K562 (cell line): ENCODE measurements at regions not wholly inside any gene's neighbourhood (a gene's known extent, or its start where the extent isn't known, plus 50 kb on each side); places are given as distances from the start of the nearest gene placed in this dataset.

Source experiments
- ATAC-seq: fragments of 200-7000 bp; cut with Tn5 transposase; 3 replicates; pipeline ENCODE4 v1.9.1; 2020; ENCODE audit warnings: moderate library complexity
- BruUV-seq: library from RNA; stranded (reverse); fragments of 400-500 nt; replicated peaks from 2 replicates; lab custom pipeline; 2021; lab: Mats Ljungman, UMichigan
- CTCF ChIA-PET: fragments of 300-600 bp; formaldehyde crosslinking; extraction: SDS; loops from one replicate; lab custom pipeline; 2021; ENCODE audit warnings: low intra/inter-chr PET ratio; lab: Yijun Ruan, JAX
- POLR2A ChIA-PET: fragments of 300-600, 350-650 bp; sonication (Branson Sonifier 250); formaldehyde crosslinking; extraction: SDS; loops from one replicate; lab custom pipeline; 2021; ENCODE audit warnings: antibody characterized with exemption, inconsistent platforms; lab: Yijun Ruan, JAX
- DNase-seq, 4 experiments: peaks; one replicate each; pipeline versions ENCODE4 v3.0.0 to v3.0.0-alpha.2; 2011 to 2018; ENCODE audit warnings: low spot score in 3 of 4, mixed read lengths in 3 of 4; ENCODE audit errors: extremely low read depth in 1 of 4
- FAIRE-seq: peaks from 2 replicates; lab custom pipeline; 2011; peaks lifted over from hg19 to GRCh38; lab: Jason Lieb, UNC
- H2AFZ ChIP-seq: 2 replicates; pipeline ENCODE4 v1.6.0; 2011; ENCODE audit warnings: low read depth, low read length, control low read depth, inconsistent platforms
- H3K27ac ChIP-seq: fragments of 200-600 bp; 3 replicates; pipeline ENCODE4 v1.8.0; 2011; ENCODE audit warnings: low read depth, mild to moderate bottlenecking, control low read depth, inconsistent platforms, low read length, moderate library complexity, mixed read lengths; ENCODE audit errors: extremely low read depth
- H3K27me3 ChIP-seq, 2 experiments: fragments of 300-600 bp in 1 of 2; 2 replicates in 1 of 2; 3 replicates in 1 of 2; pipeline versions ENCODE4 v1.6.0 to v1.8.0; 2011; ENCODE audit warnings: inconsistent platforms in 2 of 2, low read length in 2 of 2, mild to moderate bottlenecking in 1 of 2, mixed read lengths in 1 of 2, moderate library complexity in 1 of 2; ENCODE audit not compliant: control insufficient read depth in 2 of 2, insufficient read depth in 2 of 2
- H3K36me3 ChIP-seq: fragments of 300-600 bp; 3 replicates; pipeline ENCODE4 v1.8.0; 2011; ENCODE audit warnings: mild to moderate bottlenecking, low read length, inconsistent platforms; ENCODE audit not compliant: control insufficient read depth, insufficient read depth
- H3K4me1 ChIP-seq, 2 experiments: fragments of 200-600 bp in 1 of 2; replicated peaks in 1 of 2; 2 replicates in 1 of 2; 3 replicates in 1 of 2; pipeline versions ENCODE4 v1.5.1 to v1.8.0; 2011; ENCODE audit warnings: inconsistent platforms in 2 of 2, low read length in 2 of 2, mild to moderate bottlenecking in 1 of 2, mixed read lengths in 1 of 2, moderate library complexity in 1 of 2; ENCODE audit not compliant: control insufficient read depth in 2 of 2, insufficient read depth in 2 of 2
- H3K4me2 ChIP-seq: 2 replicates; pipeline ENCODE4 v1.6.1; 2011; ENCODE audit warnings: low read length, control low read depth, inconsistent platforms, mixed read lengths; ENCODE audit not compliant: insufficient read depth
- H3K4me3 ChIP-seq: fragments of 200-600 bp; sonication (generic), shearing (Covaris generic); 2 replicates; pipeline ENCODE4 v1.5.1; 2016; ENCODE audit warnings: control low read depth, inconsistent platforms
- H3K79me2 ChIP-seq: fragments of 200-600 bp; 3 replicates; pipeline ENCODE4 v1.8.0; 2011; ENCODE audit warnings: low read length, inconsistent platforms; ENCODE audit not compliant: control insufficient read depth, insufficient read depth
- H3K9ac ChIP-seq, 2 experiments: 2 replicates each; pipeline versions ENCODE4 v1.6.0 to v1.6.1; 2011; ENCODE audit warnings: low read depth in 2 of 2, low read length in 2 of 2, control low read depth in 1 of 2, inconsistent platforms in 1 of 2, mild to moderate bottlenecking in 1 of 2, mixed read lengths in 1 of 2; ENCODE audit not compliant: insufficient read depth in 1 of 2
- H3K9me1 ChIP-seq: one replicate; pipeline ENCODE4 v1.6.0; 2011; ENCODE audit warnings: inconsistent platforms, mild to moderate bottlenecking, low read length, moderate library complexity; ENCODE audit not compliant: control insufficient read depth, insufficient read depth
- H3K9me3 ChIP-seq: replicated peaks from 2 replicates; pipeline ENCODE4 v1.5.1; 2011; ENCODE audit warnings: low read depth, low read length, inconsistent platforms; ENCODE audit not compliant: control insufficient read depth, insufficient read depth
- H4K20me1 ChIP-seq: replicated peaks from 2 replicates; pipeline ENCODE4 v1.6.1; 2011; ENCODE audit warnings: low read length, inconsistent platforms, mixed read lengths; ENCODE audit not compliant: control insufficient read depth, insufficient read depth
- CTCF ChIP-seq, 3 experiments: IDR thresholded peaks in 2 of 3; conservative IDR thresholded peaks in 1 of 3; 2 replicates each; pipeline ENCODE4 v1.5.1; 2011 to 2012; ENCODE audit warnings: low read length in 3 of 3, mild to moderate bottlenecking in 3 of 3, control low read depth in 2 of 3, improper control_type of control experiment in 1 of 3, inconsistent platforms in 1 of 3, low read depth in 1 of 3, mixed read lengths in 1 of 3, moderate library complexity in 1 of 3; ENCODE audit not compliant: insufficient read depth in 2 of 3
- RAD21 ChIP-seq, 2 experiments: fragments of 250-450 bp in 1 of 2; fragments of 450-650 bp in 1 of 2; sonication (Bioruptor Pico) in 1 of 2; formaldehyde crosslinking in 1 of 2; IDR thresholded peaks in 1 of 2; conservative IDR thresholded peaks in 1 of 2; 2 replicates each; pipeline versions ENCODE4 v1.4.0 to v1.8.0; 2020 to 2022; ENCODE audit warnings: mild to moderate bottlenecking in 2 of 2, moderate library complexity in 1 of 2
- ZNF668 ChIP-seq: fragments of 250-450 bp; sonication (Bioruptor Pico); IDR thresholded peaks from 2 replicates; pipeline ENCODE4 v1.8.0; 2022; ENCODE audit warnings: mild to moderate bottlenecking, inconsistent platforms
- WGBS: fragments of 100-300 bp; shearing (Covaris generic); methylation state at CpG from one replicate; pipeline ENCODE4 v1.1.6; 2016; ENCODE audit warnings: low coverage, mixed read lengths; ENCODE audit not compliant: insufficient coverage; ENCODE audit errors: missing lambda C conversion rate; 5-methylcytosine and 5-hydroxymethylcytosine counted together
- in situ Hi-C: fragments of 300-500 bp; cut with MboI; formaldehyde crosslinking; loops from 4 replicates; pipeline ENCODE4 v1.15.0; 2018; ENCODE audit warnings: inconsistent platforms, mixed read lengths
- intact Hi-C: fragments of 100-400 bp; cut with micrococcal nuclease; formaldehyde crosslinking; loops from 2 replicates; pipeline ENCODE4 v1.14.2; 2022

GRCh38 chr18:76686737-76687231 lies 135.6 kb upstream of the ZNF236 start:
- DNase-seq: no peak
- 4% methylated on average over 10 of the region's 11 CpGs for WGBS
- intact Hi-C loops: loop anchor here (5.0 kb wide), 1 partner anchor 289 kb away; no protein-coding TSS in a partner anchor
- Histone ChIP-seq H2AFZ (no peak overlapping the region), H3K9me1 (no peaks in the 10 kb centered on the region), H3K36me3 (no peaks in the 10 kb centered on the region), H3K4me1 (no peaks in the 10 kb centered on the region; a peak in 1 of 5 replicates), H3K27ac (no peak overlapping the region), H3K9me3 (no peaks in the 10 kb centered on the region), H3K27me3 (peaks cover 0 to 43% of the 10 kb centered on the region in 2 experiments; a peak in 3 of 5 replicates), H3K79me2 (no peaks in the 10 kb centered on the region), H3K4me3 (no peak overlapping the region), H3K4me2 (no peak overlapping the region), H3K9ac (no peak overlapping the region), H4K20me1 (no peaks in the 10 kb centered on the region)
- TF ChIP-seq CTCF (IDR thresholded peaks at IDR 0.05 in 2 of 3, conservative IDR thresholded peaks at IDR 0.05 in 1 of 3; ENCODE audit: insufficient read depth in 2 of 3, low read depth in 1 of 3, low read length in 3 of 3): peak in 2 of 3 experiments; percentile 29 to 42; a peak in 3 of 6 replicates
- peak in 1 of 2 experiments; percentile 28; a peak in 2 of 4 replicates for TF ChIP-seq RAD21 (CRISPR knock-in tag; conservative IDR thresholded peaks at IDR 0.05 in 1 of 2, IDR thresholded peaks at IDR 0.05 in 1 of 2)
- no peak for TF ChIP-seq ZNF668 (CRISPR knock-in tag)
- BruUV-seq: no TSS peak
- no peak for FAIRE-seq
- CTCF ChIA-PET: no interaction called here
- in situ Hi-C loops: no loop called here
- peak; percentile 73 for ATAC-seq
- POLR2A ChIA-PET: no interaction called here
